ENCODE measurements at regions not wholly inside any gene's neighbourhood (a gene's known extent, or its start where the extent isn't known, plus 50 kb on each side); places are given as distances from the start of the nearest gene placed in this dataset.

DNA sequence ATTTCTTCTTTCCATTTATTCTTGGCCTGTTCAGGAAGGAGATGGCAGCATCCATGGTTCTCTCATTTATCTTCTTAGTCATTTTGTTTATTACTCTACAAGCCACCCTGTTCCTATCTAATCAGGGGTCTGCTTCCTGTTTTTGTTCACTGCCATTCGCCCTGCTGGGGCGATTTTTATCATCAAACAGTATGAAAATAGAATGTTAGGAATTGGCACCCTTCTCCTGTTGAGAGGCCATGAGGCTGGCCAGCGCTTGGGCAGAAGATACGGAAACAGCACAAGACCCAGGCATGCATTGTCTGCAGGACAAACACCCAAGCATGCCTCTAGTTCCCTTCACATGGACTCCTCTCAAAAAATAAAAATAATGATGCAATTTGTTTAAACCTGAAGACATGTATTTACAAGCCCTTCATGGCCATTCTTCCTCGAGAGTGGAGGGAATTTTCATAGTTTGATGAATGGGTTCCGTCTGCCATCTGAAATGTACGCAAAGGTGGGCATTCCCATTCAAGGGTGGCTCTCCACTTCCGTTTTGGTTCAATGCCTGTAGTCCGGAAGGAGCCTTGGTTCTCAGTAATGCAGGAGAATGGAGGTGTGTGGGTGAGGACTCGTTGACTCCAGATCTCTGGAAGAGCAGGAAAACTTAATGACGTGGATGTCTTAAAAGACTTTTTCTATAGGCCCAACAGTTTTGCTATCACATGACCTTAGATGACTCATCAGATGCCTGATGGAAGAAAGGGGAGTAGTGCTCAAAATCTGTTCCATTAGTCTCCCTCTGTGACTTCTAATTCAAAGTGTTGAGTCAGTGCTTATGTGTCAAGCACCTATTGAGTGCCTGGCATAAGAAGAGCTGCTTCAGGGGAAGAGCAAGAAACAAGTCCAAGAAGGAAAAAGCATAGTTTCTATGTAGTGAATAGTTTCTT, 252.4 kb upstream of the TBX3 start:
- no peak for DNase-seq (ENCODE audit: low spot score)

- no peak for DNase-seq (ENCODE audit: low spot score)
Measured at GRCh38 chr12:114935658-114936057, 251.7 kb upstream of the TBX3 start.

- no peak for DNase-seq (ENCODE audit: low spot score)
Measured at GRCh38 chr12:114933428-114934160, 249.6 kb upstream of the TBX3 start.

DNA sequence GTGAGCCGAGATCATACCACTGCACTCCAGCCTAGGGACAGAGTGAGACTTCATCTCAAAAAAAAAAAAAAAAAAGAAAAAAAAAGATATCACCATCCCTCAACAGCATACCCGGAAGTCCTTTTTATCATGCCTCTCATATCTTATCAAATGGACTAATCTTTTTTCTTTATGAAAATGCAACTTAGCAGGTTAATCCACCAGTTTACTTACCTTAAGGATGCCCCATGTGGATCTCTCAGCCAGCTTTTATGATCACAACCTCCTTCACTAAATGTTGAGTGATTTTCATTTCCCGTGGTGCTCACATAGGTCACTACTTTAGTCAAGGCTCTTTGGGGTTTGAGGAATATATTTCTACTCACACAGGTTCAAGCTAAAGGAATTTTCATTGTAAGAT, 248.8 kb upstream of the TBX3 start:
- no peak for DNase-seq (ENCODE audit: low spot score)

DNA sequence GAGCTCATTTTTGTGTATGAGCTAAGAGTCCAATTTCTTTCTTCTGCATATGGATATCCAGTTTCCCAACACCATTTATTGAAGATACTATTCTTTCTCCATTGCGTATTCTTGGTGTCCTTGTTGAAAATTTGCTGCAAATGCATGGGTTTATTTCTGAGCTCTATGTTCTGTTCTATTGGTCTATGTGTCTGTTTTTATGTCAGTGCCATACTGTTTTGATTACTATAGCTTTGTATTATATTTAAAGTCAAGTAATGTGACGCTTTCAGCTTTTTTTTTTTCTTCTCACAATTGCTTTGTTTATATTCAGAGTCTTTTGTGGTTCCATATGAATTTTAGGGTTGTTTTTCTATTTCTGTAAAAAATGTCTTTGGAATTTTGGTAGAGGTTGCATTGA, 247.1 kb upstream of the TBX3 start:
- no peak for DNase-seq (ENCODE audit: low spot score)

DNA sequence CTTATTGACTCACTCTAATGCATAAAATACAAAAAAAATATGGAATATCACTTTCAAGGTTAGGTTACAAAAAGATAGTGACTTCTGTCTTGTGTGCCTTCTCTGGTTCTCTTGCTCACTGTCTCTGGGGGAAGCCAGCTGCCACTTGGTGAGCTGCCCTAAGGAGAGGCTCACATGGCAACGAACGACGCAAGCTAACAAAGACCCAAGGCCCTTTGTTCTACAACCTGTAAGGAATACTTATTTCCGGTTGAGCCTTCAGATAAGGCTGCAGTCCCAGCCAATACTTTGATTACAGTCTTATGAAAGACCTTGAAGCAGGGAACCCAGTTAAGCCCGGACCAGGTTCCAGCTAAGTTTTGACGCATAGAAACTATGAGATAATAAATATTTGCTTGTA, 242.4 kb upstream of the TBX3 start:
- no peak for DNase-seq (ENCODE audit: low spot score)

- no peak for DNase-seq (ENCODE audit: low spot score)
Measured at GRCh38 chr12:114924946-114925475, 241.0 kb upstream of the TBX3 start.

- no peak for DNase-seq (ENCODE audit: low spot score)
Measured at GRCh38 chr12:114921781-114922180, 237.8 kb upstream of the TBX3 start.

- no peak for DNase-seq (ENCODE audit: low spot score)
Measured at GRCh38 chr12:114920771-114921554, 237.0 kb upstream of the TBX3 start.

DNA sequence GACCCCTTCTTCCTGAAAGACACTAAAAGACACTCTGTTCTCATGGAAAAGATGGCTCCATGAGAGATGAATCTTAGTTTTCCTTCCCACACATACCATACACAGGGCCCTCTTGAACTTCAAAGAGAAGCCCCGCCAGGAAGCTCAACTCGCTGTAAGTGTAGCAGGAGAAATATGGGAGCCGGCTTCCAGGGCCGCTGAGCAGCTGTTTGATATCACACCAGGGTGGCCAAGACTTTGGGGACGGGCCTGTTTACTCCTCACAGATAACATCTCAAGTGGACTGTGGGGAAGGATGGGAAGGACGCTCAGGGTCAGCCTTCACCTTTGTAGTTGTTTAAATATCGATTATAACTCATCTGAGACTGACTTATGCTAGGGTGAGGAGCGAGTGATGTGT, 235.5 kb upstream of the TBX3 start:
- DNase-seq (ENCODE audit: low spot score), result no peak

DNA sequence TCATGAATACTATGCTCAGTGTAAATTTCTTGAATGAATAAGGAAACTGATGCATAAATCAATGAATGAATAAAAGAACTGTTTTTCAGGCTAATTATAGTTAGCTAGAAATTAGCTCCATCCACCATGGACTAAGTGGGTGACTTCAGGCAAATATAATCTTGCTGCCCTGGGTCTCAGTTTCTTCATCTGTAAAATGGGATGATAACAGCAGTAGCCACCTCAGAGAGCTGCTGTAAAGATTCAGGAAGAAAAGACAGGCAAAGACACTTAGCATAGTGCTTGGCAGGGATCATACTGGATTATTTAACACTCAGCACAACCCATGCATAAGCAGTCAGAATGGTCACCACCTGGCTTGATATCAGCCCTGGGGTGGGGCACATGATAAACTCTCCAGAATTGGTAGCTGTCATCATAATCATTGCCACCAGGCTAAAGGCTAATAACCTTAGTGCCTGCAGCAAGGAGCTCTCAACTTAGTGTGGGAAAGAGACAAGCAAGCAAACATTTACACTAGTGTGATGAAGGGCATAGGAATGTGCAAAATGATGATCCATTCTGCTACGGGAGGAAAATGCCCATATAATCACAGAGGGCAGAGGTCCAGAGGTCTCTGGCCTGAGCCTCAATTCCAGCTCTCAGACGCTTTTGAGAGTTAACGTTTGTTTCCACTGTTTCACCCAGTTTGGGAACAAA, 234.7 kb upstream of the TBX3 start:
- no peak for DNase-seq (ENCODE audit: low spot score)

- no peak for DNase-seq (ENCODE audit: low spot score)
Measured at GRCh38 chr12:114917953-114918352, 234.0 kb upstream of the TBX3 start.

DNA sequence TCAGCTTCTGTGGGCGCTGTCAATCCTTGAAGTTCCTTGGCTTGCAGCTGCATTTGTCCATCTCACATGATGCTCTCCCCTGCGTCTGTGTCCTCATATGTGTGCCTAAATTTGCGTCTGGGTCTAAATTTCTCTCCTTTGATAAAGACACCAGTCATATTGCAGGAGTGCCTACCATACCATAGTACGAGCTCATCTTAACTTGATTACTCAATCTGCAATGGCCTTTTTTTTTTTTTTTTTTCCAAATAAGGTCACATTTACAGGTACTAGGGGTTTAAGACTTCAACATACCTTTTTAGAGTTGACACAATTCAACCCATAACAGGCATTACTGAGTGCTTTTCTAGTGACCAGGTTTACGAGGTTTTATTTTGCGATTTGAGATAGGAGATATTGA, 233.3 kb upstream of the TBX3 start:
- DNase-seq (ENCODE audit: low spot score), result no peak

GRCh38 chr12:114916541-114916940, 232.6 kb upstream of the TBX3 start:
- DNase-seq (ENCODE audit: low spot score), result no peak

- DNase-seq (ENCODE audit: low spot score), result no peak
Measured at GRCh38 chr12:114916124-114916523, 232.1 kb upstream of the TBX3 start.

GRCh38 chr12:114913871-114914801, 230.2 kb upstream of the TBX3 start:
- no peak for DNase-seq (ENCODE audit: low spot score)

GRCh38 chr12:114912811-114913210, 228.8 kb upstream of the TBX3 start:
- DNase-seq (ENCODE audit: low spot score), result no peak

DNA sequence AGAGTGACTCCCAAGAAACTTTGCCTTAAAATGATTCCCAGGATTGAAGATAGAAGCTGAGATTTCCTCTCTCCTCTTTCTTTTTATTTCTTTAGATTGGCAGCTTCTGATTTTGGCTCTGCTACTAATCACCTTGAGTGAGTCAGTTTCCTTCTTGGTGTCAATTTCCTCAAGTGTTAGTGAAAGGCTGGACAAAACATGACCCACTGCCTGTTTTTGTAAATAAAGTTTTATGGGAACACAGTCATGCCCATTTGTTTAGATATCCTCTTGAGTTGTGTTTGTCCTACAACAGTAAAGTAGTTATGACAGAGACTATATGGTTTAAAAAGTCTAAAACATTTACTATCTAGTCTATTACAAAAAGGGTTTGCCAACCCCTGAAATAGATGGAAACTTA, 227.2 kb upstream of the TBX3 start:
- DNase-seq (ENCODE audit: low spot score), result no peak

GRCh38 chr12:114904254-114905003, 220.5 kb upstream of the TBX3 start:
- DNase-seq (ENCODE audit: low spot score), result no peak
